Upper lobe of left lung (tissue), 6 donors: ENCODE measurements at regions not wholly inside any gene's neighbourhood (a gene's known extent, or its start where the extent isn't known, plus 50 kb on each side); places are given as distances from the start of the nearest gene placed in this dataset.
A peak's percentile ranks its signal among the peaks of the same experiment; 100 is the strongest.

Source experiments
- ATAC-seq, 2 donors: fragments of 200-7000 bp; cut with Tn5 transposase; one replicate each; pipeline ENCODE4 v1.9.1; 2022; ENCODE audit warnings: mild to moderate bottlenecking in 2 of 2, moderate library complexity in 2 of 2; ENCODE audit not compliant: low FRiP score in 2 of 2
- DNase-seq, 2 donors: peaks; one replicate each; pipeline ENCODE4 v3.0.0-alpha.2; 2019 to 2020
- H3K27ac ChIP-seq, 4 donors: fragments of 200-600 bp; sonication (generic); one replicate each; pipeline ENCODE4 v1.5.1; 2016 to 2019
- H3K27me3 ChIP-seq, 4 donors: fragments of 200-600 bp; sonication (generic); one replicate each; pipeline ENCODE4 v1.5.1; 2017 to 2019
- H3K36me3 ChIP-seq, 4 donors: fragments of 200-600 bp; sonication (generic); one replicate each; pipeline ENCODE4 v1.5.1; 2016 to 2019
- H3K4me1 ChIP-seq, 4 donors: fragments of 200-600 bp; sonication (generic); one replicate each; pipeline ENCODE4 v1.5.1; 2018 to 2019
- H3K4me3 ChIP-seq, 4 donors: fragments of 200-600 bp; sonication (generic); one replicate each; pipeline ENCODE4 v1.5.1; 2017 to 2019; ENCODE audit warnings: mild to moderate bottlenecking in 2 of 4, moderate library complexity in 1 of 4
- H3K9me3 ChIP-seq, 4 donors: fragments of 200-600 bp; sonication (generic); one replicate each; pipeline ENCODE4 v1.5.1; 2018 to 2019
- CTCF ChIP-seq, 6 experiments: fragments of 450-650 bp in 4 of 6; fragments of 200-600 bp in 2 of 6; sonication (generic) in 2 of 6; IDR thresholded peaks; one replicate each; pipeline ENCODE4 v1.5.1; 2016 to 2019; ENCODE audit warnings: antibody characterized with exemption in 6 of 6
- EP300 ChIP-seq, 4 donors: sonication (generic); formaldehyde crosslinking; IDR thresholded peaks; one replicate each; pipeline ENCODE4 v1.5.1; 2017; ENCODE audit warnings: antibody characterized with exemption in 4 of 4, control low read depth in 2 of 4
- POLR2A ChIP-seq, 4 donors: fragments of 450-650 bp; IDR thresholded peaks; one replicate each; pipeline ENCODE4 v1.5.1; 2016 to 2017; ENCODE audit warnings: antibody characterized with exemption in 4 of 4, mild to moderate bottlenecking in 2 of 4
- POLR2AphosphoS5 ChIP-seq, 2 donors: sonication (generic); formaldehyde crosslinking; IDR thresholded peaks; one replicate each; pipeline ENCODE4 v1.5.1; 2017; ENCODE audit warnings: antibody characterized with exemption in 2 of 2
- WGBS, 2 donors: methylation state at CpG; one replicate each; pipeline ENCODE4 v1.1.5; 2017 to 2018; 5-methylcytosine and 5-hydroxymethylcytosine counted together
- donor health status: DM: no; HTN: no; CAD: no; lungs with moderate emphysema.
- donor health status: DM: no; HTN: yes; CAD: no; lungs with severe emphysema.

GRCh38 chr2:150168595-150169236 lies 318.8 kb downstream of the RND3 start:
- ATAC-seq (no peak), DNase-seq (no peak)
- Histone ChIP-seq H3K27ac (no peak overlapping the region), H3K9me3 (no peaks in the 10 kb centered on the region), H3K4me1 (peaks cover 0 to 10% (median 8%) of the 10 kb centered on the region in 4 donors), H3K27me3 (no peaks in the 10 kb centered on the region), H3K36me3 (no peaks in the 10 kb centered on the region), H3K4me3 (no peak overlapping the region)
- 41 to 54% methylated on average over 1 of the region's 1 CpG for WGBS, 2 donors
- TF ChIP-seq POLR2A (IDR thresholded peaks at IDR 0.05) (no peak), CTCF (IDR thresholded peaks at IDR 0.05) (no peak), EP300 (IDR thresholded peaks at IDR 0.05) (no peak), POLR2AphosphoS5 (IDR thresholded peaks at IDR 0.05) (no peak)

- no peak overlapping the region for H3K4me3 ChIP-seq
- H3K9me3 ChIP-seq: no peaks in the 10 kb centered on the region
- H3K27me3 ChIP-seq: no peaks in the 10 kb centered on the region
- no peak for TF ChIP-seq POLR2AphosphoS5 (IDR thresholded peaks at IDR 0.05)
- TF ChIP-seq POLR2A (IDR thresholded peaks at IDR 0.05): no peak
- no peak for TF ChIP-seq EP300 (IDR thresholded peaks at IDR 0.05)
- TF ChIP-seq CTCF (IDR thresholded peaks at IDR 0.05): no peak
- DNase-seq: no peak
- WGBS, 2 donors: 80 to 83% methylated on average over 2 of the region's 2 CpGs
- no peak overlapping the region for H3K27ac ChIP-seq
- H3K4me1 ChIP-seq: peaks cover 0 to 10% (median 8%) of the 10 kb centered on the region in 4 donors
- H3K36me3 ChIP-seq: no peaks in the 10 kb centered on the region
- no peak for ATAC-seq
Observed at GRCh38 chr2:150167711-150168110, 319.8 kb downstream of the RND3 start.

- no peaks in the 10 kb centered on the region for H3K9me3 ChIP-seq
- no peaks in the 10 kb centered on the region for H3K27me3 ChIP-seq
- peak in 1 of 2 donors; percentile 48 for DNase-seq
- ATAC-seq: no peak
- no peaks in the 10 kb centered on the region for H3K36me3 ChIP-seq
- H3K4me1 ChIP-seq: peaks cover 0 to 10% (median 8%) of the 10 kb centered on the region in 4 donors
- H3K4me3 ChIP-seq: no peak overlapping the region
- TF ChIP-seq POLR2AphosphoS5 (IDR thresholded peaks at IDR 0.05) (peak in 1 of 2 donors; percentile 14), POLR2A (IDR thresholded peaks at IDR 0.05) (no peak), EP300 (IDR thresholded peaks at IDR 0.05) (peak in 1 of 4 donors; percentile 26)
- H3K27ac ChIP-seq: no peak overlapping the region
- WGBS, 2 donors: 57 to 65% methylated on average over 6 of the region's 6 CpGs
Observed at GRCh38 chr2:150166313-150167051, 321.0 kb downstream of the RND3 start.

GRCh38 chr2:150165988-150166312 lies 321.5 kb downstream of the RND3 start:
- Histone ChIP-seq H3K4me1 (peaks cover 0 to 10% (median 8%) of the 10 kb centered on the region in 4 donors), H3K27me3 (no peaks in the 10 kb centered on the region), H3K4me3 (no peak overlapping the region), H3K36me3 (no peaks in the 10 kb centered on the region), H3K27ac (no peak overlapping the region), H3K9me3 (no peaks in the 10 kb centered on the region)
- TF ChIP-seq POLR2AphosphoS5 (IDR thresholded peaks at IDR 0.05) (no peak), POLR2A (IDR thresholded peaks at IDR 0.05) (no peak), EP300 (IDR thresholded peaks at IDR 0.05) (no peak), CTCF (IDR thresholded peaks at IDR 0.05) (no peak)
- DNase-seq (no peak), ATAC-seq (no peak)
- WGBS, 2 donors: 77% methylated on average over 1 of the region's 1 CpG

GRCh38 chr2:150165442-150165841 lies 322.0 kb downstream of the RND3 start:
- ATAC-seq (no peak), DNase-seq (no peak)
- H3K4me3 ChIP-seq: no peak overlapping the region
- no peaks in the 10 kb centered on the region for H3K36me3 ChIP-seq
- TF ChIP-seq POLR2AphosphoS5 (IDR thresholded peaks at IDR 0.05) (no peak), POLR2A (IDR thresholded peaks at IDR 0.05) (no peak), CTCF (IDR thresholded peaks at IDR 0.05) (no peak), EP300 (IDR thresholded peaks at IDR 0.05) (no peak)
- H3K27ac ChIP-seq: no peak overlapping the region
- 55 to 63% methylated on average over 6 of the region's 6 CpGs for WGBS, 2 donors
- H3K9me3 ChIP-seq: no peaks in the 10 kb centered on the region
- no peaks in the 10 kb centered on the region for H3K27me3 ChIP-seq
- H3K4me1 ChIP-seq: peaks cover 0 to 10% (median 8%) of the 10 kb centered on the region in 4 donors
